GM12892 (cell line): ENCODE measurements at regions not wholly inside any gene's neighbourhood (a gene's known extent, or its start where the extent isn't known, plus 50 kb on each side); places are given as distances from the start of the nearest gene placed in this dataset.

Experiments
- POLR2A ChIP-seq: IDR thresholded peaks from 2 replicates; pipeline ENCODE4 v1.6.1; 2011; ENCODE audit warnings: low read depth, low read length, control low read depth
- POLR2AphosphoS5 ChIP-seq: IDR thresholded peaks from 2 replicates; pipeline ENCODE4 v1.6.1; 2011; ENCODE audit warnings: low read depth, low read length, control low read depth

DNA sequence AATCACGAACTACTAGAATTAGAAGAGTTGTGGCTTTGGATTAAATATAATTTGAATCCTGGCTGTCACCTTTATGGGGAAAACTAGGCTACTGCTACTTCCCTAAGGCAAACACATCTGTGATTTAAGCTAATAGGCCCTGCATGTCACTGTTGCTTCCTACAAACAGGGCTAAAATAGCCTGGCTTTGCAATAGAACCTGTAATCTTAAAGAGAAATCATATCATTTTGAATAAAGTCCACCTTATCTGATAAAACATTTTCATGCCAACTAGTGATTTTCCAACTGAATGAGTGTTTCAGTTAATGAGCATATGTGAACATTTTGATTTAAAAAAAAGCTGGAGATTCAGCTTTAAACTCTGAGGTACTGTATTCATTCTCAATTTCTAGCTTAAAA is 208.0 kb downstream of the GPR37 start:
- TF ChIP-seq POLR2A, result no peak
- TF ChIP-seq POLR2AphosphoS5, result no peak
